HG02678 (cell line): ENCODE measurements at regions not wholly inside any gene's neighbourhood (a gene's known extent, or its start where the extent isn't known, plus 50 kb on each side); places are given as distances from the start of the nearest gene placed in this dataset.

Experiments used
- ATAC-seq: cut with Tn5 transposase; IDR thresholded peaks from one replicate; pipeline ENCODE4 v1.9.1; 2021; ENCODE audit warnings: mild to moderate bottlenecking, moderate library complexity; ENCODE audit not compliant: unreplicated experiment

GRCh38 chr3:148601766-148602685, 95.7 kb upstream of the AGTR1 start:
- no peak for ATAC-seq

- no peak for ATAC-seq
These were observed 93.2 kb upstream of the AGTR1 start for GRCh38 chr3:148604270-148605085.

- ATAC-seq = no peak
These were observed 92.2 kb upstream of the AGTR1 start for GRCh38 chr3:148605521-148605920.

- no peak for ATAC-seq
These were observed 90.7 kb upstream of the AGTR1 start for GRCh38 chr3:148606979-148607378.

GRCh38 chr3:148607491-148607890, 90.2 kb upstream of the AGTR1 start:
- ATAC-seq = no peak

GRCh38 chr3:148612278-148612677, 85.4 kb upstream of the AGTR1 start:
- ATAC-seq = no peak

GRCh38 chr3:148615382-148615781, 82.3 kb upstream of the AGTR1 start:
- ATAC-seq = no peak

GRCh38 chr3:148625095-148625736, 72.5 kb upstream of the AGTR1 start:
- no peak for ATAC-seq

- ATAC-seq = no peak
These were observed 71.7 kb upstream of the AGTR1 start for GRCh38 chr3:148625991-148626390.

- ATAC-seq = no peak
These were observed 68.7 kb upstream of the AGTR1 start for GRCh38 chr3:148629006-148629405.

- no peak for ATAC-seq
These were observed 66.4 kb upstream of the AGTR1 start for GRCh38 chr3:148631124-148631903.

- ATAC-seq = no peak
These were observed 56.0 kb upstream of the AGTR1 start for GRCh38 chr3:148641722-148642121.

GRCh38 chr3:148642214-148642613, 55.5 kb upstream of the AGTR1 start:
- ATAC-seq = no peak

- no peak for ATAC-seq
These were observed 55.1 kb upstream of the AGTR1 start for GRCh38 chr3:148642616-148643015.

- no peak for ATAC-seq
These were observed 54.3 kb upstream of the AGTR1 start for GRCh38 chr3:148643389-148643840.

- ATAC-seq = no peak
These were observed 51.5 kb upstream of the AGTR1 start for GRCh38 chr3:148646126-148646665.
